ENCODE measurements at regions not wholly inside any gene's neighbourhood (a gene's known extent, or its start where the extent isn't known, plus 50 kb on each side); places are given as distances from the start of the nearest gene placed in this dataset.

GRCh38 chr7:46786995-46787394 is 794.9 kb downstream of the TNS3 start:
- Histone ChIP-seq H3K9ac (ENCODE audit: low read depth, low read length, poor library complexity, severe bottlenecking) (no peak overlapping the region), H3K4me2 (ENCODE audit: low read depth, low read length, poor library complexity, severe bottlenecking) (no peak overlapping the region)

DNA sequence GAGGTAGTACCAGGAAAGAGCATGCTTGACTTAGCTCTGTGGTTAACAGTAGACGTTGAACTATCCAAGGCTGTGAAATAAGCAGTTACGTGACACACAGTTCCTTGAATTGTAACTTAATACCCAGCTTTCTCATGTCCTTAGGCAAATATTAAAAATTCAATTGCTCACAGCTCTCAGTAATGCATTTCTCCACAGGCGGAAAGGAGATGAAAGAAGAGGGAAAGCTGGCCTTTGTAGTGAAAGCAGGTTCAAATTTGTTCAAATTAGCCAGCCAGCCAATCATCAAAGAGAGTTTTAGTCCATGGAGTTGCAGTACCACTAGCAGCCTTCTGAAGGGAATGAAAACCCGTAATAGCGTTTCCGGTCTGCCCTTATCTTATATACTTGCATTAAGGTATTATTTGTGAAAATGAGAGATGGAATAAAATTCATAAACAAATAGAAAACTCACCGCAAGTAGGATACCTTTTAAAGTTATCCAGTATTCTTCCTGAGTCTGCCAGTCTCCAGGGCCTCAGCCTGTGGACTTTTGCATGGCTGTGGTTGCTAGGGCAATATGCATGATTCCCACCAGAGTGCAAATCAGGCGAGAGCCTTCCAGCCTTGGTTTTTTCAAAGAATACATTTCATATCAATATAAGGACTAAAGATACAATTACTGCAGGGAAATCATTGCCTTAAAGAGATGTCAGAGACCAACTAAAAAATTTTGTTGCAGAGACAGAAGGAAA is 795.5 kb downstream of the TNS3 start:
- no peak overlapping the region for H3K4me2 ChIP-seq (ENCODE audit: low read depth, low read length, poor library complexity, severe bottlenecking)
- H3K27me3 ChIP-seq (ENCODE audit: insufficient read depth, low read length, poor library complexity, severe bottlenecking), result no peaks in the 10 kb centered on the region
- no peaks in the 10 kb centered on the region for H3F3A ChIP-seq (ENCODE audit: low read depth)
- no peak overlapping the region for H3K4me3 ChIP-seq (ENCODE audit: low read length, poor library complexity, severe bottlenecking)
- TF ChIP-seq EZH2phosphoT487 (IDR thresholded peaks at IDR 0.05; ENCODE audit: borderline replicate concordance), result no peak
- TF ChIP-seq, protein P1, sequence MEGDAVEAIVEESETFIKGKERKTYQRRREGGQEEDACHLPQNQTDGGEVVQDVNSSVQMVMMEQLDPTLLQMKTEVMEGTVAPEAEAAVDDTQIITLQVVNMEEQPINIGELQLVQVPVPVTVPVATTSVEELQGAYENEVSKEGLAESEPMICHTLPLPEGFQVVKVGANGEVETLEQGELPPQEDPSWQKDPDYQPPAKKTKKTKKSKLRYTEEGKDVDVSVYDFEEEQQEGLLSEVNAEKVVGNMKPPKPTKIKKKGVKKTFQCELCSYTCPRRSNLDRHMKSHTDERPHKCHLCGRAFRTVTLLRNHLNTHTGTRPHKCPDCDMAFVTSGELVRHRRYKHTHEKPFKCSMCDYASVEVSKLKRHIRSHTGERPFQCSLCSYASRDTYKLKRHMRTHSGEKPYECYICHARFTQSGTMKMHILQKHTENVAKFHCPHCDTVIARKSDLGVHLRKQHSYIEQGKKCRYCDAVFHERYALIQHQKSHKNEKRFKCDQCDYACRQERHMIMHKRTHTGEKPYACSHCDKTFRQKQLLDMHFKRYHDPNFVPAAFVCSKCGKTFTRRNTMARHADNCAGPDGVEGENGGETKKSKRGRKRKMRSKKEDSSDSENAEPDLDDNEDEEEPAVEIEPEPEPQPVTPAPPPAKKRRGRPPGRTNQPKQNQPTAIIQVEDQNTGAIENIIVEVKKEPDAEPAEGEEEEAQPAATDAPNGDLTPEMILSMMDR (conservative IDR thresholded peaks at IDR 0.05; ENCODE audit: low read length), result no peak
- no peaks in the 10 kb centered on the region for H3K9me3 ChIP-seq (ENCODE audit: insufficient read depth, low read depth, low read length)
- no peak overlapping the region for H2AFZ ChIP-seq (ENCODE audit: low read length)
- no peaks in the 10 kb centered on the region for H3K36me3 ChIP-seq (ENCODE audit: insufficient read depth, low read length)
- no peak overlapping the region for H3K9ac ChIP-seq (ENCODE audit: low read depth, low read length, poor library complexity, severe bottlenecking)
- no peaks in the 10 kb centered on the region for H3K9me2 ChIP-seq (replicated peaks; ENCODE audit: low read depth, low read length)
- H3K79me2 ChIP-seq (ENCODE audit: insufficient read depth, low read length), result no peaks in the 10 kb centered on the region
- no peaks in the 10 kb centered on the region for H3K4me1 ChIP-seq (ENCODE audit: insufficient read depth, low read length, poor library complexity, severe bottlenecking)
- H4K20me1 ChIP-seq (ENCODE audit: insufficient read depth, low read length, poor library complexity, severe bottlenecking), result no peaks in the 10 kb centered on the region

More at GRCh38 chr7:46786995-46787394, 794.9 kb downstream of the TNS3 start:
- Histone ChIP-seq H2AFZ (ENCODE audit: low read length) (no peak overlapping the region), H4K20me1 (ENCODE audit: insufficient read depth, low read length, poor library complexity, severe bottlenecking) (no peaks in the 10 kb centered on the region), H3K27me3 (ENCODE audit: insufficient read depth, low read length, poor library complexity, severe bottlenecking) (no peaks in the 10 kb centered on the region), H3K9me2 (replicated peaks; ENCODE audit: low read depth, low read length) (no peaks in the 10 kb centered on the region), H3K9me3 (ENCODE audit: insufficient read depth, low read depth, low read length) (no peaks in the 10 kb centered on the region), H3K4me3 (ENCODE audit: low read length, poor library complexity, severe bottlenecking) (no peak overlapping the region), H3F3A (ENCODE audit: low read depth) (no peaks in the 10 kb centered on the region), H3K36me3 (ENCODE audit: insufficient read depth, low read length) (no peaks in the 10 kb centered on the region), H3K4me1 (ENCODE audit: insufficient read depth, low read length, poor library complexity, severe bottlenecking) (no peaks in the 10 kb centered on the region), H3K79me2 (ENCODE audit: insufficient read depth, low read length) (no peaks in the 10 kb centered on the region)
- TF ChIP-seq EZH2phosphoT487 (IDR thresholded peaks at IDR 0.05; ENCODE audit: borderline replicate concordance), result no peak
- TF ChIP-seq, protein P1 (conservative IDR thresholded peaks at IDR 0.05; ENCODE audit: low read length), result no peak

- H3K36me3 ChIP-seq (ENCODE audit: insufficient read depth, low read length), result no peaks in the 10 kb centered on the region
- H3K9me3 ChIP-seq (ENCODE audit: insufficient read depth, low read depth, low read length), result no peaks in the 10 kb centered on the region
- no peaks in the 10 kb centered on the region for H3F3A ChIP-seq (ENCODE audit: low read depth)
- TF ChIP-seq, protein P1 (conservative IDR thresholded peaks at IDR 0.05; ENCODE audit: low read length), result no peak
- no peak for TF ChIP-seq EZH2phosphoT487 (IDR thresholded peaks at IDR 0.05; ENCODE audit: borderline replicate concordance)
- H3K4me1 ChIP-seq (ENCODE audit: insufficient read depth, low read length, poor library complexity, severe bottlenecking), result no peaks in the 10 kb centered on the region
- no peak overlapping the region for H2AFZ ChIP-seq (ENCODE audit: low read length)
- H3K9me2 ChIP-seq (replicated peaks; ENCODE audit: low read depth, low read length), result no peaks in the 10 kb centered on the region
- H3K27me3 ChIP-seq (ENCODE audit: insufficient read depth, low read length, poor library complexity, severe bottlenecking), result no peaks in the 10 kb centered on the region
- no peak overlapping the region for H3K4me3 ChIP-seq (ENCODE audit: low read length, poor library complexity, severe bottlenecking)
- no peaks in the 10 kb centered on the region for H3K79me2 ChIP-seq (ENCODE audit: insufficient read depth, low read length)
- H3K9ac ChIP-seq (ENCODE audit: low read depth, low read length, poor library complexity, severe bottlenecking), result no peak overlapping the region
- no peak overlapping the region for H3K4me2 ChIP-seq (ENCODE audit: low read depth, low read length, poor library complexity, severe bottlenecking)
- H4K20me1 ChIP-seq (ENCODE audit: insufficient read depth, low read length, poor library complexity, severe bottlenecking), result no peaks in the 10 kb centered on the region
Observed at GRCh38 chr7:46784732-46785131, 797.2 kb downstream of the TNS3 start.
